Fibroblast of lung (primary cell): ENCODE measurements at regions not wholly inside any gene's neighbourhood (a gene's known extent, or its start where the extent isn't known, plus 50 kb on each side); places are given as distances from the start of the nearest gene placed in this dataset.

Source experiments
- CTCF ChIP-seq, 2 donors: IDR thresholded peaks in 1 of 2; conservative IDR thresholded peaks in 1 of 2; 1 replicate in 1 of 2; 2 replicates in 1 of 2; pipeline ENCODE4 v1.5.1; 2011 to 2012; ENCODE audit warnings: low read length in 2 of 2, control low read depth in 1 of 2, inconsistent platforms in 1 of 2, low read depth in 1 of 2, mild to moderate bottlenecking in 1 of 2
- EZH2 ChIP-seq: IDR thresholded peaks from 2 replicates; pipeline ENCODE4 v1.5.1; 2012; ENCODE audit warnings: low read length, control low read depth, mild to moderate bottlenecking; ENCODE audit errors: missing control alignments

DNA sequence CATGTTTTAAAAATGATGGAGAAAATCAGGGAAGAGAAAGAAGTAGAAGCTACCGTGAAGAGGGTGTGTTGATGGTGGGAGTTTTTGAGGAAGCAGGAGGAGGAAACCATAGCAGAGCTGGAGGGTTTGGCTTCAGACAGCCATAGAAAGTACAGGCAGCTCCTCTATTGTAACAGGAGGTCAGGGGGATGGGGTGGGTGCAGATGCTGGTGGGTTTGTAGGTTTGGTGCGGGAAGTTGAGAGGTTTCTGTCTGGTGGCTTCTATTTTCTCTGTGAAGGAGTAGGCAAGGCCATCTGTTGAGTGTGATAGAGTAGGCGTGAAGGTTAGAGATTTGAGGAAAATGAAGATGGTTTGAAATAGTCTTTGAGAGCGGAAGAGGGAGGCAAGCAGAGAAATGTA is 97.7 kb upstream of the TBC1D5 start:
- no peak for TF ChIP-seq CTCF (conservative IDR thresholded peaks at IDR 0.05 in 1 of 2, IDR thresholded peaks at IDR 0.05 in 1 of 2; ENCODE audit: low read depth in 1 of 2, low read length in 2 of 2)
- no peak for TF ChIP-seq EZH2
